ENCODE measurements at regions not wholly inside any gene's neighbourhood (a gene's known extent, or its start where the extent isn't known, plus 50 kb on each side); places are given as distances from the start of the nearest gene placed in this dataset.

- TF ChIP-seq CTCF (IDR thresholded peaks at IDR 0.05) = no peak
- TF ChIP-seq EP300 (IDR thresholded peaks at IDR 0.05) = no peak
- no peak for TF ChIP-seq POLR2A (IDR thresholded peaks at IDR 0.05)
These were observed 1077.1 kb upstream of the CELF4 start for GRCh38 chr18:38642711-38643110.

Data from ovary (tissue), 3 donors.